Endothelial cell of umbilical vein (primary cell): ENCODE measurements at regions not wholly inside any gene's neighbourhood (a gene's known extent, or its start where the extent isn't known, plus 50 kb on each side); places are given as distances from the start of the nearest gene placed in this dataset.

Experiments
- CTCF ChIP-seq, 2 donors: IDR thresholded peaks; 1 replicate in 1 of 2; 2 replicates in 1 of 2; pipeline ENCODE4 v1.5.1; 2011; ENCODE audit warnings: low read length in 2 of 2, mild to moderate bottlenecking in 2 of 2, moderate library complexity in 2 of 2, control low read depth in 1 of 2, inconsistent platforms in 1 of 2, low read depth in 1 of 2; ENCODE audit not compliant: insufficient read depth in 1 of 2; ENCODE audit errors: extremely low read depth in 1 of 2
- EZH2 ChIP-seq: IDR thresholded peaks from 2 replicates; pipeline ENCODE4 v1.6.1; 2012; ENCODE audit warnings: borderline replicate concordance, low read depth, mild to moderate bottlenecking, moderate library complexity, low read length, inconsistent platforms; ENCODE audit not compliant: severe bottlenecking
- MYC ChIP-seq: IDR thresholded peaks from one replicate; pipeline ENCODE4 v1.6.1; 2011; ENCODE audit warnings: mild to moderate bottlenecking, low read depth, low read length
- POLR2A ChIP-seq: IDR thresholded peaks from 2 replicates; pipeline ENCODE4 v1.6.1; 2012; ENCODE audit warnings: low read depth, mild to moderate bottlenecking, control low read depth, low read length
- POLR2AphosphoS5 ChIP-seq: IDR thresholded peaks from 2 replicates; pipeline ENCODE4 v1.6.1; 2012; ENCODE audit warnings: low read depth, mild to moderate bottlenecking, control low read depth, low read length, moderate library complexity; ENCODE audit not compliant: insufficient read depth

DNA sequence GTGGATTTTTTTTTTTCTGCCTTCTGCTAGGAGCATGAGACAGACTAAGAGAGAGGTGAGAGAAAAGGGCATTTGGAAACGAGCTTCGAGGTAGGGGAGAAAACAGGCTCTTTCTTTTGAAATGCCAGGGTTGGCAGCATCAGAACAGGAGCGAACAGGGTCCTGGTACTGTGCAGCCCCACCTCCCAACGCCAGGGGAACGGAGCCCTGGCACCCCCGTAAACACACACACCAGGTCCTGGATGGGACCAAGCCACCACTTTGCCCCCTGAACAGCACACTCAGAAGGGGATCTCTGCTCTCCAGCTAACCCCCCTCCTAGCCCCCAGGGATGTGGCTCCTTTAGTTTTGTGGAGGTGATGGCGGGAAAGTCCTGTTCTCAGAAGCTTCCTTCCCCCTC, 127.1 kb downstream of the CTTN start:
- TF ChIP-seq MYC (no peak), CTCF (IDR thresholded peaks at IDR 0.05; ENCODE audit: extremely low read depth in 1 of 2, insufficient read depth in 1 of 2, low read depth in 1 of 2, low read length in 2 of 2) (no peak), EZH2 (no peak), POLR2A (no peak), POLR2AphosphoS5 (no peak)
